Fibroblast of upper back skin (primary cell): ENCODE measurements at regions not wholly inside any gene's neighbourhood (a gene's known extent, or its start where the extent isn't known, plus 50 kb on each side); places are given as distances from the start of the nearest gene placed in this dataset.

ENCODE experiments used
- DNase-seq: peaks from one replicate; pipeline ENCODE4 v3.0.0-alpha.2; 2013

- no peak for DNase-seq
Observed at GRCh38 chr1:3954170-3955169, 54.4 kb upstream of the C1orf174 start.

GRCh38 chr1:3955196-3955772 is 55.2 kb upstream of the C1orf174 start:
- no peak for DNase-seq

GRCh38 chr1:3956527-3957170 is 56.6 kb upstream of the C1orf174 start:
- no peak for DNase-seq

GRCh38 chr1:3959361-3959760 is 59.3 kb upstream of the C1orf174 start:
- no peak for DNase-seq

- DNase-seq = no peak
Observed at GRCh38 chr1:3963554-3963953, 63.5 kb upstream of the C1orf174 start.

GRCh38 chr1:3965693-3966092 is 65.6 kb upstream of the C1orf174 start:
- DNase-seq = no peak

GRCh38 chr1:3968851-3969250 is 68.8 kb upstream of the C1orf174 start:
- no peak for DNase-seq

- DNase-seq = no peak
Observed at GRCh38 chr1:3971981-3972380, 71.9 kb upstream of the C1orf174 start.

- DNase-seq = no peak
Observed at GRCh38 chr1:3975903-3976630, 76.0 kb upstream of the C1orf174 start.

GRCh38 chr1:3976821-3977220 is 76.7 kb upstream of the C1orf174 start:
- no peak for DNase-seq

GRCh38 chr1:3978196-3978989 is 78.3 kb upstream of the C1orf174 start:
- DNase-seq = no peak

- DNase-seq = no peak
Observed at GRCh38 chr1:3978990-3979325, 78.9 kb upstream of the C1orf174 start.

- DNase-seq = no peak
Observed at GRCh38 chr1:3981261-3981660, 81.2 kb upstream of the C1orf174 start.

- no peak for DNase-seq
Observed at GRCh38 chr1:3981746-3982505, 81.9 kb upstream of the C1orf174 start.

- DNase-seq = no peak
Observed at GRCh38 chr1:3983181-3983580, 83.1 kb upstream of the C1orf174 start.

GRCh38 chr1:3984586-3984985 is 84.5 kb upstream of the C1orf174 start:
- no peak for DNase-seq

GRCh38 chr1:3986686-3987218 is 86.7 kb upstream of the C1orf174 start:
- DNase-seq = no peak

GRCh38 chr1:3987669-3988235 is 87.7 kb upstream of the C1orf174 start:
- DNase-seq = no peak

GRCh38 chr1:3988431-3988830 is 88.4 kb upstream of the C1orf174 start:
- no peak for DNase-seq

GRCh38 chr1:3989465-3989864 is 89.4 kb upstream of the C1orf174 start:
- no peak for DNase-seq

GRCh38 chr1:3992103-3992556 is 92.1 kb upstream of the C1orf174 start:
- no peak for DNase-seq
